ENCODE measurements at regions not wholly inside any gene's neighbourhood (a gene's known extent, or its start where the extent isn't known, plus 50 kb on each side); places are given as distances from the start of the nearest gene placed in this dataset.

GRCh38 chr10:109247814-109248213 is 675.5 kb downstream of the XPNPEP1 start:
- Histone ChIP-seq H3F3A (ENCODE audit: insufficient read depth, low read length) (no peaks in the 10 kb centered on the region), H3K4me3 (ENCODE audit: low read depth, low read length, poor library complexity, severe bottlenecking) (no peak overlapping the region), H2AFZ (ENCODE audit: low read length) (no peak overlapping the region)

DNA sequence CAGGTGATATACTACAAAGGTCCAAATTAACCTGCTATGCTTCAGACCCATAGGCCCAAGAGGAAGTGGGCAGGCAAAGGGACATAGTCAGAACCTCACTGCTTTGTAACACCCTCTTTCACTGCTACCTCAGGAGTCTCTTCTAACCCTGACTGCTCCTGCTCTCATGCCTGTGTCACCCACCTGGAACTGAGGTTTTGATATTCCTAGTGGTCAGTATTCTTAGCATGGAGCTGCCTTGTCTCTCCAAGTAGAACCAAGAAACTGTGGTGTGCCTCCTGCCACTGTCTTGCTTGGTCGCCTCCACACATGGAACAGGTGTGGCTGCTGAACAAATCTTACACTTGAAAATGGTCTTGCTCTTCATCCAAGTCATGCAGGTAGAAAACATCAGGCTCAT is 677.5 kb downstream of the XPNPEP1 start:
- H3K4me1 ChIP-seq (ENCODE audit: insufficient read depth, low read length, severe bottlenecking): no peaks in the 10 kb centered on the region

More at GRCh38 chr10:109247814-109248213, 675.5 kb downstream of the XPNPEP1 start:
- H4K20me1 ChIP-seq (ENCODE audit: insufficient read depth, low read length): no peaks in the 10 kb centered on the region
- no peaks in the 10 kb centered on the region for H3K27me3 ChIP-seq (ENCODE audit: insufficient read depth, low read length)
- no peak for TF ChIP-seq EZH2 (IDR thresholded peaks at IDR 0.05; ENCODE audit: borderline replicate concordance, low read length)
- TF ChIP-seq, protein P1, sequence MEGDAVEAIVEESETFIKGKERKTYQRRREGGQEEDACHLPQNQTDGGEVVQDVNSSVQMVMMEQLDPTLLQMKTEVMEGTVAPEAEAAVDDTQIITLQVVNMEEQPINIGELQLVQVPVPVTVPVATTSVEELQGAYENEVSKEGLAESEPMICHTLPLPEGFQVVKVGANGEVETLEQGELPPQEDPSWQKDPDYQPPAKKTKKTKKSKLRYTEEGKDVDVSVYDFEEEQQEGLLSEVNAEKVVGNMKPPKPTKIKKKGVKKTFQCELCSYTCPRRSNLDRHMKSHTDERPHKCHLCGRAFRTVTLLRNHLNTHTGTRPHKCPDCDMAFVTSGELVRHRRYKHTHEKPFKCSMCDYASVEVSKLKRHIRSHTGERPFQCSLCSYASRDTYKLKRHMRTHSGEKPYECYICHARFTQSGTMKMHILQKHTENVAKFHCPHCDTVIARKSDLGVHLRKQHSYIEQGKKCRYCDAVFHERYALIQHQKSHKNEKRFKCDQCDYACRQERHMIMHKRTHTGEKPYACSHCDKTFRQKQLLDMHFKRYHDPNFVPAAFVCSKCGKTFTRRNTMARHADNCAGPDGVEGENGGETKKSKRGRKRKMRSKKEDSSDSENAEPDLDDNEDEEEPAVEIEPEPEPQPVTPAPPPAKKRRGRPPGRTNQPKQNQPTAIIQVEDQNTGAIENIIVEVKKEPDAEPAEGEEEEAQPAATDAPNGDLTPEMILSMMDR (IDR thresholded peaks at IDR 0.05; ENCODE audit: low read length): no peak
- no peaks in the 10 kb centered on the region for H3K4me1 ChIP-seq (ENCODE audit: insufficient read depth, low read length, severe bottlenecking)
- H3K9ac ChIP-seq (ENCODE audit: low read length): no peak overlapping the region
- H3K79me2 ChIP-seq (ENCODE audit: insufficient read depth, low read length): no peaks in the 10 kb centered on the region
- H3K27ac ChIP-seq (ENCODE audit: low read depth, low read length, poor library complexity, severe bottlenecking): no peak overlapping the region
- H3K36me3 ChIP-seq (ENCODE audit: insufficient read depth, low read length): no peaks in the 10 kb centered on the region
- no peaks in the 10 kb centered on the region for H3K9me3 ChIP-seq (ENCODE audit: low read length)
- no peak overlapping the region for H3K4me2 ChIP-seq (ENCODE audit: low read length)
- no peaks in the 10 kb centered on the region for H3K9me2 ChIP-seq (ENCODE audit: low read depth, low read length)

GRCh38 chr10:109239371-109239770 is 683.9 kb downstream of the XPNPEP1 start:
- no peak overlapping the region for H3K4me2 ChIP-seq (ENCODE audit: low read length)
- H3K27me3 ChIP-seq (ENCODE audit: insufficient read depth, low read length): no peaks in the 10 kb centered on the region
- H3K9ac ChIP-seq (ENCODE audit: low read length): no peak overlapping the region
- H2AFZ ChIP-seq (ENCODE audit: low read length): no peak overlapping the region
- TF ChIP-seq, protein P1 (IDR thresholded peaks at IDR 0.05; ENCODE audit: low read length): no peak
- TF ChIP-seq EZH2 (IDR thresholded peaks at IDR 0.05; ENCODE audit: borderline replicate concordance, low read length): no peak
- H3F3A ChIP-seq (ENCODE audit: insufficient read depth, low read length): no peaks in the 10 kb centered on the region
- no peaks in the 10 kb centered on the region for H3K4me1 ChIP-seq (ENCODE audit: insufficient read depth, low read length, severe bottlenecking)
- H3K27ac ChIP-seq (ENCODE audit: low read depth, low read length, poor library complexity, severe bottlenecking): no peak overlapping the region
- H3K36me3 ChIP-seq (ENCODE audit: insufficient read depth, low read length): no peaks in the 10 kb centered on the region
- H4K20me1 ChIP-seq (ENCODE audit: insufficient read depth, low read length): no peaks in the 10 kb centered on the region
- H3K79me2 ChIP-seq (ENCODE audit: insufficient read depth, low read length): no peaks in the 10 kb centered on the region
- H3K4me3 ChIP-seq (ENCODE audit: low read depth, low read length, poor library complexity, severe bottlenecking): no peak overlapping the region
- H3K9me3 ChIP-seq (ENCODE audit: low read length): no peaks in the 10 kb centered on the region
- no peaks in the 10 kb centered on the region for H3K9me2 ChIP-seq (ENCODE audit: low read depth, low read length)

More for the DNA sequence above, 677.5 kb downstream of the XPNPEP1 start:
- no peak overlapping the region for H3K4me3 ChIP-seq (ENCODE audit: low read depth, low read length, poor library complexity, severe bottlenecking)
- H3K9ac ChIP-seq (ENCODE audit: low read length): no peak overlapping the region
- H3K27ac ChIP-seq (ENCODE audit: low read depth, low read length, poor library complexity, severe bottlenecking): no peak overlapping the region
- TF ChIP-seq EZH2 (IDR thresholded peaks at IDR 0.05; ENCODE audit: borderline replicate concordance, low read length): no peak
- TF ChIP-seq, protein P1 (IDR thresholded peaks at IDR 0.05; ENCODE audit: low read length): no peak
- no peak overlapping the region for H2AFZ ChIP-seq (ENCODE audit: low read length)
- H3K9me2 ChIP-seq (ENCODE audit: low read depth, low read length): no peaks in the 10 kb centered on the region
- H3K9me3 ChIP-seq (ENCODE audit: low read length): no peaks in the 10 kb centered on the region
- H4K20me1 ChIP-seq (ENCODE audit: insufficient read depth, low read length): no peaks in the 10 kb centered on the region
- no peaks in the 10 kb centered on the region for H3K27me3 ChIP-seq (ENCODE audit: insufficient read depth, low read length)
- no peaks in the 10 kb centered on the region for H3F3A ChIP-seq (ENCODE audit: insufficient read depth, low read length)
- no peaks in the 10 kb centered on the region for H3K79me2 ChIP-seq (ENCODE audit: insufficient read depth, low read length)
- no peaks in the 10 kb centered on the region for H3K36me3 ChIP-seq (ENCODE audit: insufficient read depth, low read length)
- H3K4me2 ChIP-seq (ENCODE audit: low read length): no peak overlapping the region

All from OCI-LY1 (cell line).